ENCODE measurements at regions not wholly inside any gene's neighbourhood (a gene's known extent, or its start where the extent isn't known, plus 50 kb on each side); places are given as distances from the start of the nearest gene placed in this dataset.
A peak's percentile ranks its signal among the peaks of the same experiment; 100 is the strongest.

DNA sequence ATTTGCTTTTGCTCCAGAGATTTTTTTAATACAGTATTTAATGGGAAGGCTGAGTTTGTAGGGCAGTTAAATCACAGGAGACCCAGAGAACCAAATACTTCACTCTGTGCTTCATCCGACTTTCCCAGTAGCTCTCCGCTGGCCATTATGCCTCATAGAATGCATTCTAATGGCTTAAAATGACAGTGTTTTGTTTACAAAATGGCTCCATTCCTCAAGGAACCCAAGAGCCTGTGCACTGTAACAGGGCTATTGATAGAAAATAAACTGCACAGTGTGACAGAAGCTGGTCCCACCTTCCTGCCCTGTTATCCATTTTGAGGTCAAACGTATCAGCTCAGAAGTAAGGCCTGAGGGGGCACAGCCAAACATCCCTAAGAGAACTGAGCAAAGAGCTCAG is 136.5 kb downstream of the RAP2A start:
- peak overlapping the region; percentile 28 for H3K27ac Mint-ChIP-seq (ENCODE audit: unreplicated experiment)
- H3K4me3 Mint-ChIP-seq (ENCODE audit: unreplicated experiment): no peak overlapping the region

DNA sequence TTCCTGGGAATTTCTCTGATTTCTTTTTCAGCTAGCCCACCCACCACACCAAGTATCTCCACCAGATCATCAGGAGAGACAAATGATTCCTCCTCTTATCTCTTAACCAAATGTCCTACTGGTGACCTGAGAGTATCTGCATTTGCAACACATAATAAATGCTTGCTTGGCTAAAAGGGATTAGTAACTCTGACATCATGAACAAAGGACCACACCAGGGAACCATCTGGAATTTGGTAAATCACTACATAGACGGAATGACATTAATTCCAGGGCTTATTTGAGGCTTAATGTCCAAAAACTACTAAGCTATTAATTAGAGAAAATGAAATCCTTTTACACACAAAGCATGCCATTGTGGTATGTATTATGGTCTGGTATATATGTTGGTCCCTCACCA is 139.0 kb downstream of the RAP2A start:
- no peak overlapping the region for H3K27ac Mint-ChIP-seq (ENCODE audit: unreplicated experiment)
- H3K27me3 Mint-ChIP-seq (ENCODE audit: unreplicated experiment): peaks cover 2% of the 10 kb centered on the region
- no peaks in the 10 kb centered on the region for H3K9me3 Mint-ChIP-seq (ENCODE audit: unreplicated experiment)
- no peaks in the 10 kb centered on the region for H3K36me3 Mint-ChIP-seq (ENCODE audit: low read depth, unreplicated experiment)
- DNase-seq (ENCODE audit: low spot score): no peak
- TF ChIP-seq, protein P1, sequence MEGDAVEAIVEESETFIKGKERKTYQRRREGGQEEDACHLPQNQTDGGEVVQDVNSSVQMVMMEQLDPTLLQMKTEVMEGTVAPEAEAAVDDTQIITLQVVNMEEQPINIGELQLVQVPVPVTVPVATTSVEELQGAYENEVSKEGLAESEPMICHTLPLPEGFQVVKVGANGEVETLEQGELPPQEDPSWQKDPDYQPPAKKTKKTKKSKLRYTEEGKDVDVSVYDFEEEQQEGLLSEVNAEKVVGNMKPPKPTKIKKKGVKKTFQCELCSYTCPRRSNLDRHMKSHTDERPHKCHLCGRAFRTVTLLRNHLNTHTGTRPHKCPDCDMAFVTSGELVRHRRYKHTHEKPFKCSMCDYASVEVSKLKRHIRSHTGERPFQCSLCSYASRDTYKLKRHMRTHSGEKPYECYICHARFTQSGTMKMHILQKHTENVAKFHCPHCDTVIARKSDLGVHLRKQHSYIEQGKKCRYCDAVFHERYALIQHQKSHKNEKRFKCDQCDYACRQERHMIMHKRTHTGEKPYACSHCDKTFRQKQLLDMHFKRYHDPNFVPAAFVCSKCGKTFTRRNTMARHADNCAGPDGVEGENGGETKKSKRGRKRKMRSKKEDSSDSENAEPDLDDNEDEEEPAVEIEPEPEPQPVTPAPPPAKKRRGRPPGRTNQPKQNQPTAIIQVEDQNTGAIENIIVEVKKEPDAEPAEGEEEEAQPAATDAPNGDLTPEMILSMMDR (IDR thresholded peaks at IDR 0.05; ENCODE audit: unreplicated experiment): no peak
- H3K4me1 Mint-ChIP-seq (ENCODE audit: unreplicated experiment): peaks cover 34% of the 10 kb centered on the region
- H3K4me3 Mint-ChIP-seq (ENCODE audit: unreplicated experiment): no peak overlapping the region

More for the DNA sequence above, 136.5 kb downstream of the RAP2A start:
- Mint-ChIP-seq H3K4me1 (ENCODE audit: unreplicated experiment) (peaks cover 42% of the 10 kb centered on the region), H3K27me3 (ENCODE audit: unreplicated experiment) (peaks cover 5% of the 10 kb centered on the region), H3K9me3 (ENCODE audit: unreplicated experiment) (no peaks in the 10 kb centered on the region), H3K36me3 (ENCODE audit: low read depth, unreplicated experiment) (no peaks in the 10 kb centered on the region)
- TF ChIP-seq, protein P1 (IDR thresholded peaks at IDR 0.05; ENCODE audit: unreplicated experiment): no peak
- DNase-seq (ENCODE audit: low spot score): no peak

DNA sequence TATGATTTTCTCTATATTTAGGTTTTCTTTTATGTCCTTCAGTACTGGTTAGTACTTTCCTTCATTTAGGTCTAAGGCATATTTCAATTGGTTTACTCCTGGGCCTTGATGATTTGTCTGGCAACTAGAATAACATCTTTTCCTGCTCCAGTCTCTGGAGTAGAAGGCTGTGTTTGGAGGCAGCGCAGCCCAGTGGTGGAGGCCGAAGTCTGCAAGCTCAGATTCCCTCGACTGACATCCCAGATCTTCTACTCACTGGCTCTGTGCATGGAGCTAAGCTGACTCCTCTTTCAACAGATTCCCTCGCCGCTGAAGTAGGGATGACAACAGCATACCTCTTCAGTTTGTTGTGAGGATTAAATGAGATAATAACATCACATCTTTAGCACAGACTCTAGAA is 141.0 kb downstream of the RAP2A start:
- Mint-ChIP-seq H3K4me3 (ENCODE audit: unreplicated experiment) (no peak overlapping the region), H3K27ac (ENCODE audit: unreplicated experiment) (no peak overlapping the region), H3K36me3 (ENCODE audit: low read depth, unreplicated experiment) (no peaks in the 10 kb centered on the region), H3K27me3 (ENCODE audit: unreplicated experiment) (peaks cover 2% of the 10 kb centered on the region), H3K9me3 (ENCODE audit: unreplicated experiment) (no peaks in the 10 kb centered on the region), H3K4me1 (ENCODE audit: unreplicated experiment) (peaks cover 18% of the 10 kb centered on the region)
- DNase-seq (ENCODE audit: low spot score): peak; percentile 56
- TF ChIP-seq, protein P1 (IDR thresholded peaks at IDR 0.05; ENCODE audit: unreplicated experiment): no peak

DNA sequence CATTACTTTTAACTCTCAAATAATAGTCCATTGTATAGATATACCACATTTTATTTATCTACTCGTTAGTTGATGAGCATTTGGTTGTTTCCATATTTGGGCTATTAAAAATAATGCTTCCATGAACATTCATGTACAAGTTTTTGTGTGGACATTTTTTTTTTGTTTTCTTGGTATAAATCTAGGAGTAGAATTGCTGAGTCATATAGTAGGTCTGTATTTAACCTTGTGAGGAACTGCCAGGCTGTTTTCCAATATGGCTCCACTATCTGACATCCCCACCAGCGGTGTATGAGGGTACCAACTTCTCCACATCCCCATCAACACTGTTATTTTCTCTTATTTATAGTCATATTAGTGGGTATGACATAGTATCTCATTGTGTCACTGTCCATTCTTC is 143.1 kb downstream of the RAP2A start:
- TF ChIP-seq, protein P1 (IDR thresholded peaks at IDR 0.05; ENCODE audit: unreplicated experiment): no peak
- Mint-ChIP-seq H3K27ac (ENCODE audit: unreplicated experiment) (no peak overlapping the region), H3K4me1 (ENCODE audit: unreplicated experiment) (peaks cover 8% of the 10 kb centered on the region), H3K9me3 (ENCODE audit: unreplicated experiment) (no peaks in the 10 kb centered on the region), H3K36me3 (ENCODE audit: low read depth, unreplicated experiment) (no peaks in the 10 kb centered on the region), H3K4me3 (ENCODE audit: unreplicated experiment) (no peak overlapping the region), H3K27me3 (ENCODE audit: unreplicated experiment) (no peaks in the 10 kb centered on the region)
- no peak for DNase-seq (ENCODE audit: low spot score)

DNA sequence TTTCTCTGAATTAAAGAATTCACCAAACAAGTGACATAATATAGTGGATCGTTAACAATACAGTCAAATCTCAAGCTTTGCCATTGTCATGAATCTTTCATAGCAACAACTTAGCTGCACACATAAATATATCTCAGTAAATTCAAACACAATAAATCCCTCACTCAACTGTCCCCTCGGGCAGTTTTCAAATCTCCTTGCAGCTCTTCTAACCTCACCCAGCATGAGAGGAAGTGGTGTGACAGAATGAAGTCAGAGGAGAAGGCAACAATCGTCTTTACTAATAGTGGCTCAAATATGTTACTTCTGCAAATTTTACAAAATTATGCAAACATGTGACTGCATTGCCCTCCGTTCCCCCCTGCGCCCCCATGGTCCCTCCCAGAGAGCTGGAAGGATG is 148.2 kb downstream of the RAP2A start:
- Mint-ChIP-seq H3K36me3 (ENCODE audit: low read depth, unreplicated experiment) (peaks cover 10% of the 10 kb centered on the region), H3K27me3 (ENCODE audit: unreplicated experiment) (no peaks in the 10 kb centered on the region), H3K4me1 (ENCODE audit: unreplicated experiment) (peaks cover 16% of the 10 kb centered on the region), H3K9me3 (ENCODE audit: unreplicated experiment) (no peaks in the 10 kb centered on the region), H3K27ac (ENCODE audit: unreplicated experiment) (no peak overlapping the region), H3K4me3 (ENCODE audit: unreplicated experiment) (no peak overlapping the region)
- TF ChIP-seq, protein P1 (IDR thresholded peaks at IDR 0.05; ENCODE audit: unreplicated experiment): no peak
- DNase-seq (ENCODE audit: low spot score): no peak

Data from endothelial cell (in vitro differentiated cells).